ENCODE measurements at regions not wholly inside any gene's neighbourhood (a gene's known extent, or its start where the extent isn't known, plus 50 kb on each side); places are given as distances from the start of the nearest gene placed in this dataset.
"Not testable (repeated sequence)": the region's sequence is repeated elsewhere in the genome, so short reads cannot be mapped to it uniquely, and the experiment has no call there.

- H3K27ac ChIP-seq (ENCODE audit: low read depth, low read length) = no peak overlapping the region
- H3K27me3 ChIP-seq (ENCODE audit: control insufficient read depth, insufficient read depth, low read length) = no peaks in the 10 kb centered on the region
- no peak overlapping the region for H3K4me3 ChIP-seq (ENCODE audit: low read depth, low read length)
- H3K4me1 ChIP-seq (ENCODE audit: control insufficient read depth, insufficient read depth, low read length) = no peaks in the 10 kb centered on the region
- H3K9me3 ChIP-seq (ENCODE audit: control insufficient read depth, insufficient read depth, low read length) = no peaks in the 10 kb centered on the region
- no peak overlapping the region for H3K9ac ChIP-seq (ENCODE audit: low read depth, low read length)
- no peaks in the 10 kb centered on the region for H3K36me3 ChIP-seq (ENCODE audit: control insufficient read depth, insufficient read depth, low read length)
Observed at GRCh38 chr17:34475296-34475695, 104.1 kb upstream of the TMEM132E start.

DNA sequence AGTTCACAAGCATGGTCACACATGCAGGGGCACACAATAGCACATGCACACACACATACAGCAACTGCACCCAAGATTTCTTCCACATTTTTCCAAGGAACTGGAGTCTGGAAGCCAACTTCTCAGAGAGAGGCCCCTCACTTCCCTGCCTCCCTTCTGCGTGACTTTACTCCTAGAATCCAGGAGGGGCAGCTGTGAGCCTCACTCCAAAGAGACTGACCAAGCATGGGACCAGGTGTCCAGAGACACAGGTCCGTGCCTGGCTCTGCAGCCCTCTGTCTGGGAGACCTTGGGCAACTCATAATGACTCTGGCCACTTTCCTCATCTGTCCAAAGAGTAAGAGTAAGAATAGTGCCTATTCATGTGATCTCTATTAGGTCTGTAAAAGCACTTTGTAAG lies 104.7 kb upstream of the TMEM132E start:
- no peak overlapping the region for H3K4me3 ChIP-seq (ENCODE audit: low read depth, low read length)
- H3K27ac ChIP-seq (ENCODE audit: low read depth, low read length) = no peak overlapping the region
- no peaks in the 10 kb centered on the region for H3K9me3 ChIP-seq (ENCODE audit: control insufficient read depth, insufficient read depth, low read length)
- H3K4me1 ChIP-seq (ENCODE audit: control insufficient read depth, insufficient read depth, low read length) = no peaks in the 10 kb centered on the region
- H3K36me3 ChIP-seq (ENCODE audit: control insufficient read depth, insufficient read depth, low read length) = no peaks in the 10 kb centered on the region
- no peaks in the 10 kb centered on the region for H3K27me3 ChIP-seq (ENCODE audit: control insufficient read depth, insufficient read depth, low read length)
- H3K9ac ChIP-seq (ENCODE audit: low read depth, low read length) = no peak overlapping the region

DNA sequence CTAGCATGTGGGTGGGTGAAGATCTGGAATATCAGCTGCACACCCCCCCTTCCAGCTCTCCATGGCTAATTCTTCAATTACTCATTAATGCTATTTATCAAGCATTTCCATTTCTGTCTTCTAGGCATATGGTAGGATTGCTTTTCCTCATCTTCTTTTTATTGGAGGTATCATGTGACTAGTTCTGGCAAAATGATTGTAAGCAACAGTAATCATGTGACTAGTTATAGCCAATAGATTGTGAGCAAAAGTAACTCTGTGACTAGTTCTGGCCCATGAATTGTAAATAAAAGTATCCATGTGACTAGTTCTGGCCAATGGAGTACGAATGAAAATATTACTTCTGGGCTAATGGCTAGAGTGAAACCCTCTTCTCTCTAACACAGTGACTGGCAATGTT lies 107.0 kb upstream of the TMEM132E start:
- Histone ChIP-seq H3K4me1 (ENCODE audit: control insufficient read depth, insufficient read depth, low read length) (no peaks in the 10 kb centered on the region), H3K36me3 (ENCODE audit: control insufficient read depth, insufficient read depth, low read length) (no peaks in the 10 kb centered on the region), H3K9ac (ENCODE audit: low read depth, low read length) (no peak overlapping the region), H3K27ac (ENCODE audit: low read depth, low read length) (no peak overlapping the region), H3K27me3 (ENCODE audit: control insufficient read depth, insufficient read depth, low read length) (no peaks in the 10 kb centered on the region), H3K9me3 (ENCODE audit: control insufficient read depth, insufficient read depth, low read length) (no peaks in the 10 kb centered on the region), H3K4me3 (ENCODE audit: low read depth, low read length) (no peak overlapping the region)

GRCh38 chr17:34471278-34471677 lies 108.1 kb upstream of the TMEM132E start:
- H3K27ac ChIP-seq (ENCODE audit: low read depth, low read length); H3K9ac ChIP-seq (ENCODE audit: low read depth, low read length); H3K36me3 ChIP-seq (ENCODE audit: control insufficient read depth, insufficient read depth, low read length); H3K4me1 ChIP-seq (ENCODE audit: control insufficient read depth, insufficient read depth, low read length); H3K9me3 ChIP-seq (ENCODE audit: control insufficient read depth, insufficient read depth, low read length); H3K4me3 ChIP-seq (ENCODE audit: low read depth, low read length); H3K27me3 ChIP-seq (ENCODE audit: control insufficient read depth, insufficient read depth, low read length): not testable (repeated sequence)

DNA sequence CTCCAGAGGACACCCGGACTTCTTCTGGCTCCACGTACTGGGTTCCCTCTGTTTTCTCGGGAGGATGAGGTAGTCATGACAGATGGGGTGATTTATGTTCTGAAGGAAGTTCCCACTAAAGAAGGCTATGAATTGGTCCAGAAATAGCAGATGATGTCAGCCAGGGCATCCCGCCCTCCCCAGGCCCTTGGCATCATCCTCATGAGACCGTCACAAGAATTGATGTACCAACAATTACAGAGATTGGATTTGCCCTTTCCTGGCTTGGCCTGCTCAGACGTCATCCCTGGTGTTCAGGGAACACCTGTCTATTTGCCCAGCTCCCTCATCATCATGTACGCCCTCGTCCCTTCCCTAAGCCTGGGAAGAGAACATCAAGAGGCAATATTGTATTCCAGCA lies 102.8 kb upstream of the CCL1 start:
- no peak overlapping the region for H3K9ac ChIP-seq (ENCODE audit: low read depth, low read length)
- no peak overlapping the region for H3K27ac ChIP-seq (ENCODE audit: low read depth, low read length)
- H3K9me3 ChIP-seq (ENCODE audit: control insufficient read depth, insufficient read depth, low read length) = no peaks in the 10 kb centered on the region
- H3K36me3 ChIP-seq (ENCODE audit: control insufficient read depth, insufficient read depth, low read length) = no peaks in the 10 kb centered on the region
- H3K27me3 ChIP-seq (ENCODE audit: control insufficient read depth, insufficient read depth, low read length) = no peaks in the 10 kb centered on the region
- no peak overlapping the region for H3K4me3 ChIP-seq (ENCODE audit: low read depth, low read length)
- 0 out of 2 replicates have a peak, but pooled peaks cover 5% of the 10 kb centered on the region for H3K4me1 ChIP-seq (ENCODE audit: control insufficient read depth, insufficient read depth, low read length)

DNA sequence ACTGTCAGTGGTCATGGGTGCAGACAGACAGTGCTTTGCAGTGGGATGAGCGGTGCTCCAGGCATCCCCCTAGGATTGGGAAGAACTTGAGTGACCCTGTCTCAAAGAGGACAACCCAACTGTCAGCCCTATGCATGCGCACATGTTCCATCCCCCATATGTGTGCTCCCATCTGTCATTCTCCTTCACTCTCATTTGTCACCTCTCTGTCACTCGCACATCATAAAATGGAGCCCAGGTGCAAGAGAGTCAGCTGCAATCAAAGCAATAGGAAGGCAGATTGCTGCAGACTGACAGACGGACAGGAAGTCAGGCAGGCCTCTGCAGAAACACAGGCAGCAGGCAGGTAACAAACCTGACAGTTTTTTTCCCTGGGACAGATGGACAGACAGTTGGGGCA lies 101.8 kb upstream of the CCL1 start:
- Histone ChIP-seq H3K4me1 (ENCODE audit: control insufficient read depth, insufficient read depth, low read length) (0 out of 2 replicates have a peak, but pooled peaks cover 5% of the 10 kb centered on the region), H3K27ac (ENCODE audit: low read depth, low read length) (no peak overlapping the region), H3K27me3 (ENCODE audit: control insufficient read depth, insufficient read depth, low read length) (no peaks in the 10 kb centered on the region), H3K4me3 (ENCODE audit: low read depth, low read length) (no peak overlapping the region), H3K36me3 (ENCODE audit: control insufficient read depth, insufficient read depth, low read length) (no peaks in the 10 kb centered on the region), H3K9me3 (ENCODE audit: control insufficient read depth, insufficient read depth, low read length) (no peaks in the 10 kb centered on the region), H3K9ac (ENCODE audit: low read depth, low read length) (no peak overlapping the region)

DNA sequence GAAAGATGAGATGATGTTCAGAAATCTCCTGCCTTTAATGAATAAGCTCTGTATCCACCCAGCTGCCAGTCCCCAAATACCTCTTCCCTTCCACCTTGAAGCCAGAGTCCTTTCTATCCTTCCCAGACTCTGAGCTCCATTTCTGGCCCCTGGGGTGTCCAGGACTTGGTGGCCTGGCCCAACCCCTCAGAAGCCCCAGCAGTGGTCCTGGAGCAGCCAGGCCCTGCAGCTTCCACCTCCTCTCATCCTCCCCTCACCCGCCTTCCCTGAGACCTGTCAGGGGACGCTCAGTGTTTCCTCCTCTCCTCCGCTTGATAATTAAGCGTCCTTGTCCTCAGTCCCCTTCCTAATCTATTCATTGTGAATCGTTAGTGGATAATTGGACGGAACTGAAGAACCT lies 95.2 kb upstream of the CCL1 start:
- Histone ChIP-seq H3K9me3 (ENCODE audit: control insufficient read depth, insufficient read depth, low read length) (no peaks in the 10 kb centered on the region), H3K27me3 (ENCODE audit: control insufficient read depth, insufficient read depth, low read length) (no peaks in the 10 kb centered on the region), H3K4me3 (ENCODE audit: low read depth, low read length) (no peak overlapping the region), H3K36me3 (ENCODE audit: control insufficient read depth, insufficient read depth, low read length) (no peaks in the 10 kb centered on the region), H3K9ac (ENCODE audit: low read depth, low read length) (no peak overlapping the region), H3K27ac (ENCODE audit: low read depth, low read length) (no peak overlapping the region), H3K4me1 (ENCODE audit: control insufficient read depth, insufficient read depth, low read length) (no peaks in the 10 kb centered on the region)

GRCh38 chr17:34456121-34456520 lies 93.1 kb upstream of the CCL1 start:
- H3K4me1 ChIP-seq (ENCODE audit: control insufficient read depth, insufficient read depth, low read length) = no peaks in the 10 kb centered on the region
- no peaks in the 10 kb centered on the region for H3K9me3 ChIP-seq (ENCODE audit: control insufficient read depth, insufficient read depth, low read length)
- no peaks in the 10 kb centered on the region for H3K27me3 ChIP-seq (ENCODE audit: control insufficient read depth, insufficient read depth, low read length)
- H3K9ac ChIP-seq (ENCODE audit: low read depth, low read length) = no peak overlapping the region
- H3K36me3 ChIP-seq (ENCODE audit: control insufficient read depth, insufficient read depth, low read length) = no peaks in the 10 kb centered on the region
- H3K4me3 ChIP-seq (ENCODE audit: low read depth, low read length) = no peak overlapping the region
- H3K27ac ChIP-seq (ENCODE audit: low read depth, low read length) = no peak overlapping the region

DNA sequence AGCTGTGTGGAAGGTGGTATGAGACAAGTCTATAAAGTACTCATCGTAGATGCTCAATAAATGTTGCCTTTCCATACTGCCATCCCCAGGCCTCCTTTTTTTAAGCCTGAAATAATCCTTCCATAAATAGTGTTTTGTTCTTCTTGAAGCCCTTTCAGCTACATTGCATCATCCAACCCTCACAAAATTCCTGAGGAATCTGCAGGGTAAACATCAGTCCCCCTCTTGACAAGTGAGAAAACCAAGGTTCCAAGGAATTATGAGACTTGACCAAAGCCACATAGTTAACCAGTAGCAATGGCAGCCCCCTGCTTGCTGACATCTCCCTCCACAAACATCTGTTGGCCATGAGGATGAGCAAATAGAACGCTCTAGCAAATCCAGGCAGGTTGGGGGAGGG lies 89.7 kb upstream of the CCL1 start:
- H3K27me3 ChIP-seq (ENCODE audit: control insufficient read depth, insufficient read depth, low read length) = 0 out of 2 replicates have a peak, but pooled peaks cover 3% of the 10 kb centered on the region
- H3K9ac ChIP-seq (ENCODE audit: low read depth, low read length) = no peak overlapping the region
- H3K4me1 ChIP-seq (ENCODE audit: control insufficient read depth, insufficient read depth, low read length) = no peaks in the 10 kb centered on the region

GRCh38 chr17:34451313-34451712 lies 88.3 kb upstream of the CCL1 start:
- Histone ChIP-seq H3K9ac (ENCODE audit: low read depth, low read length) (no peak overlapping the region), H3K27ac (ENCODE audit: low read depth, low read length) (no peak overlapping the region), H3K36me3 (ENCODE audit: control insufficient read depth, insufficient read depth, low read length) (no peaks in the 10 kb centered on the region), H3K27me3 (ENCODE audit: control insufficient read depth, insufficient read depth, low read length) (0 out of 2 replicates have a peak, but pooled peaks cover 3% of the 10 kb centered on the region), H3K9me3 (ENCODE audit: control insufficient read depth, insufficient read depth, low read length) (no peaks in the 10 kb centered on the region), H3K4me3 (ENCODE audit: low read depth, low read length) (no peak overlapping the region), H3K4me1 (ENCODE audit: control insufficient read depth, insufficient read depth, low read length) (no peaks in the 10 kb centered on the region)

More for the DNA sequence above, 89.7 kb upstream of the CCL1 start:
- Histone ChIP-seq H3K36me3 (ENCODE audit: control insufficient read depth, insufficient read depth, low read length) (no peaks in the 10 kb centered on the region), H3K27ac (ENCODE audit: low read depth, low read length) (no peak overlapping the region), H3K9me3 (ENCODE audit: control insufficient read depth, insufficient read depth, low read length) (no peaks in the 10 kb centered on the region), H3K4me3 (ENCODE audit: low read depth, low read length) (no peak overlapping the region)

GRCh38 chr17:34447406-34447805 lies 84.4 kb upstream of the CCL1 start:
- H3K9me3 ChIP-seq (ENCODE audit: control insufficient read depth, insufficient read depth, low read length) = no peaks in the 10 kb centered on the region
- no peak overlapping the region for H3K9ac ChIP-seq (ENCODE audit: low read depth, low read length)
- no peaks in the 10 kb centered on the region for H3K36me3 ChIP-seq (ENCODE audit: control insufficient read depth, insufficient read depth, low read length)
- no peak overlapping the region for H3K4me3 ChIP-seq (ENCODE audit: low read depth, low read length)
- peaks cover 6% of the 10 kb centered on the region; the same call in 1 of the 2 replicates for H3K4me1 ChIP-seq (ENCODE audit: control insufficient read depth, insufficient read depth, low read length)
- 0 out of 2 replicates have a peak, but pooled peaks cover 3% of the 10 kb centered on the region for H3K27me3 ChIP-seq (ENCODE audit: control insufficient read depth, insufficient read depth, low read length)
- H3K27ac ChIP-seq (ENCODE audit: low read depth, low read length) = no peak overlapping the region

DNA sequence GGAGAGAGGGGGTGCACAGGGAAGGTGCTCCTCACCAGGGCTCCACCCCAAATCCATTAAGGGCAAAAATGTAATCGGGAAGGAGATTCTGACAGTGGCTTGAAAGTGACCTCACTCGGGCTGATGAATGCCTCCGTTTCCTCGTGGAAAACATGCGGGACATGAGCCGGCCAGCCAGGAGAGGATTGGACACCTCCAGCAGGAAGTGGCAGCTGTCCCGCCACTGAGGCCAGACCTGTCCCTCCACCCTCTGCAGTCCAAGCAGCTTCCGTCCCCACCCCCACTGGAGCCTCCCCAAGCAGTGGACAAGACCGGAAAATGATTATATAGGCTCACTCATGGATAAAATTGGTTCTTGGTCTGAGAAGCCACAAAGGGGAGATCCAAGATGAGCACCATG lies 82.1 kb upstream of the CCL1 start:
- Histone ChIP-seq H3K36me3 (ENCODE audit: control insufficient read depth, insufficient read depth, low read length) (no peaks in the 10 kb centered on the region), H3K9ac (ENCODE audit: low read depth, low read length) (no peak overlapping the region), H3K27me3 (ENCODE audit: control insufficient read depth, insufficient read depth, low read length) (peaks cover 3% of the 10 kb centered on the region; the same call in 1 of the 2 replicates), H3K4me1 (ENCODE audit: control insufficient read depth, insufficient read depth, low read length) (peaks cover 6% of the 10 kb centered on the region; the same call in 1 of the 2 replicates), H3K27ac (ENCODE audit: low read depth, low read length) (no peak overlapping the region), H3K4me3 (ENCODE audit: low read depth, low read length) (no peak overlapping the region), H3K9me3 (ENCODE audit: control insufficient read depth, insufficient read depth, low read length) (no peaks in the 10 kb centered on the region)

Data from HUES48 (cell line).